ENCODE measurements at regions not wholly inside any gene's neighbourhood (a gene's known extent, or its start where the extent isn't known, plus 50 kb on each side); places are given as distances from the start of the nearest gene placed in this dataset.

DNA sequence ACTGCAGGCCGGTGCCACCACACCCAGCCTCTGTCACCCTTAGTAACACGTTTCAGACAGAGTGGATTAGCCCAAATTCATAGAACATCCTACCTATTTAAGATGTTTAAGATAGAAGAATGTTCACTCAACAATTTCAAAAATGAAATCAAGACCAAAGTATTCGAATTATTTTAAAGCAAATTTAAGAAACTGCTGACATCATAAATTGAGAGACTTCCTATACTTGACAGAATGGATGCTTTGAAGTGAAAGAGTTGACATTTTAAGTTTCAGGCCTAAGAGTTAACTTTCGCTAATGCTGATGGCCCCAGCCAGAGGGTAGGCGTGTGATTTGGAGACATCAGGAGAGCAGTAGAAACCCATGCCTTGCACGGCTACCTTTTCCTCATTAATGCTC is 271.9 kb downstream of the SS18 start:
- H3K4me3 Mint-ChIP-seq = no peak overlapping the region
- TF ChIP-seq ZNF331 (CRISPR knock-in tag; IDR thresholded peaks at IDR 0.05; ENCODE audit: low read depth) = no peak
- H3K36me3 Mint-ChIP-seq (ENCODE audit: low read depth) = no peaks in the 10 kb centered on the region
- ATAC-seq (no peak), DNase-seq (ENCODE audit: low spot score) (no peak)
- Histone ChIP-seq H3K4me1 (ENCODE audit: insufficient read depth) (0 out of 2 replicates have a peak, but pooled peaks cover 3% of the 10 kb centered on the region), H3K9me2 (ENCODE audit: insufficient read depth) (no peaks in the 10 kb centered on the region), H3K79me2 (replicated peaks; ENCODE audit: insufficient read depth) (no peaks in the 10 kb centered on the region), H3K4me2 (no peak overlapping the region), H3F3A (replicated peaks; ENCODE audit: low read depth) (no peaks in the 10 kb centered on the region), H3K27me3 (ENCODE audit: insufficient read depth) (no peaks in the 10 kb centered on the region), H4K20me1 (replicated peaks; ENCODE audit: insufficient read depth) (no peaks in the 10 kb centered on the region), H3K36me3 (ENCODE audit: insufficient read depth) (no peaks in the 10 kb centered on the region), H2AFZ (no peak overlapping the region), H3K27ac (ENCODE audit: low read depth) (no peak overlapping the region), H3K4me3 (no peak overlapping the region)
- no peaks in the 10 kb centered on the region for H3K27me3 Mint-ChIP-seq (ENCODE audit: insufficient read depth, low read depth, poor library complexity)
- H3K4me1 Mint-ChIP-seq = peaks cover 10% of the 10 kb centered on the region
- no peak overlapping the region for H3K27ac Mint-ChIP-seq
- H3K9me3 Mint-ChIP-seq = no peaks in the 10 kb centered on the region

DNA sequence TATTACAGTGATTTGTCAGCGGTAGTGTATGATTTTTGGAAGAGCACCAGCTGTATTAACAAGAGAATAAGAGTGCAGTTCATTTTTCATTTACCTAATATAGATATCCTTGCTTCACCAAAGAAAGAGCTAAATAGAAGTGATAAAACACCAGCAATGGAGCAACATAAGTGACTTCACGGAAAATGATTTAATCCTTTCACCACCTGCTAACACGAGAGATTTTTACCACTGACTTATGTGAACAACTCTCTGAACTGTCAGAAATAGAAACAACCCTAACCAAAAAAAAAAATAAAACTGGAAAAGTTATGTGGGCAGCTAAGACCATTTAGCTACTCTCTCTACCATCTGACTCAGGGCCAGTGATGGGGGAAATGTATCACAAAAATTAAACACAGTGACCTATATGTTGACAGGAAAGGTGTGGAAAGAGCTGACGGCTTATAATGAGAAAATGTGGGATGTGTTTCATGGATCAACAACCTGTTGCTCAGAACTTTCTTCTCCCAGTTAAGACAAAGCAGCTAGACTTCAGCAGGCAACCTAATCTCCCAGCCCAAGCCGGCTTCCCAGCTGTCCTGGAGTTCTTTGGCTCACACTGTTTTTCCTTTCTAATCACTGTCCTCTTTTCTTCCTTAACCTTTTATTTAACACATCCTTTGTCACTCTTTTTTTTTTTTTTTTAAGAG is 272.7 kb downstream of the SS18 start:
- no peak overlapping the region for H3K4me3 Mint-ChIP-seq
- DNase-seq (ENCODE audit: low spot score) = no peak
- Histone ChIP-seq H3F3A (replicated peaks; ENCODE audit: low read depth) (no peaks in the 10 kb centered on the region), H3K36me3 (ENCODE audit: insufficient read depth) (no peaks in the 10 kb centered on the region), H3K27ac (ENCODE audit: low read depth) (no peak overlapping the region), H4K20me1 (replicated peaks; ENCODE audit: insufficient read depth) (no peaks in the 10 kb centered on the region), H3K27me3 (ENCODE audit: insufficient read depth) (no peaks in the 10 kb centered on the region), H3K4me2 (no peak overlapping the region), H3K79me2 (replicated peaks; ENCODE audit: insufficient read depth) (no peaks in the 10 kb centered on the region), H2AFZ (no peak overlapping the region), H3K9me2 (ENCODE audit: insufficient read depth) (no peaks in the 10 kb centered on the region), H3K4me1 (ENCODE audit: insufficient read depth) (0 out of 2 replicates have a peak, but pooled peaks cover 3% of the 10 kb centered on the region), H3K4me3 (no peak overlapping the region)
- peaks cover 10% of the 10 kb centered on the region for H3K4me1 Mint-ChIP-seq
- ATAC-seq = no peak
- no peak overlapping the region for H3K27ac Mint-ChIP-seq
- no peaks in the 10 kb centered on the region for H3K36me3 Mint-ChIP-seq (ENCODE audit: low read depth)
- H3K27me3 Mint-ChIP-seq (ENCODE audit: insufficient read depth, low read depth, poor library complexity) = no peaks in the 10 kb centered on the region
- no peaks in the 10 kb centered on the region for H3K9me3 Mint-ChIP-seq
- TF ChIP-seq STAT1 (IDR thresholded peaks at IDR 0.05; ENCODE audit: unreplicated experiment) = no peak
- TF ChIP-seq, protein P1, sequence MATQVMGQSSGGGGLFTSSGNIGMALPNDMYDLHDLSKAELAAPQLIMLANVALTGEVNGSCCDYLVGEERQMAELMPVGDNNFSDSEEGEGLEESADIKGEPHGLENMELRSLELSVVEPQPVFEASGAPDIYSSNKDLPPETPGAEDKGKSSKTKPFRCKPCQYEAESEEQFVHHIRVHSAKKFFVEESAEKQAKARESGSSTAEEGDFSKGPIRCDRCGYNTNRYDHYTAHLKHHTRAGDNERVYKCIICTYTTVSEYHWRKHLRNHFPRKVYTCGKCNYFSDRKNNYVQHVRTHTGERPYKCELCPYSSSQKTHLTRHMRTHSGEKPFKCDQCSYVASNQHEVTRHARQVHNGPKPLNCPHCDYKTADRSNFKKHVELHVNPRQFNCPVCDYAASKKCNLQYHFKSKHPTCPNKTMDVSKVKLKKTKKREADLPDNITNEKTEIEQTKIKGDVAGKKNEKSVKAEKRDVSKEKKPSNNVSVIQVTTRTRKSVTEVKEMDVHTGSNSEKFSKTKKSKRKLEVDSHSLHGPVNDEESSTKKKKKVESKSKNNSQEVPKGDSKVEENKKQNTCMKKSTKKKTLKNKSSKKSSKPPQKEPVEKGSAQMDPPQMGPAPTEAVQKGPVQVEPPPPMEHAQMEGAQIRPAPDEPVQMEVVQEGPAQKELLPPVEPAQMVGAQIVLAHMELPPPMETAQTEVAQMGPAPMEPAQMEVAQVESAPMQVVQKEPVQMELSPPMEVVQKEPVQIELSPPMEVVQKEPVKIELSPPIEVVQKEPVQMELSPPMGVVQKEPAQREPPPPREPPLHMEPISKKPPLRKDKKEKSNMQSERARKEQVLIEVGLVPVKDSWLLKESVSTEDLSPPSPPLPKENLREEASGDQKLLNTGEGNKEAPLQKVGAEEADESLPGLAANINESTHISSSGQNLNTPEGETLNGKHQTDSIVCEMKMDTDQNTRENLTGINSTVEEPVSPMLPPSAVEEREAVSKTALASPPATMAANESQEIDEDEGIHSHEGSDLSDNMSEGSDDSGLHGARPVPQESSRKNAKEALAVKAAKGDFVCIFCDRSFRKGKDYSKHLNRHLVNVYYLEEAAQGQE (IDR thresholded peaks at IDR 0.05; ENCODE audit: unreplicated experiment) = no peak
- TF ChIP-seq ZNF114 (CRISPR knock-in tag; IDR thresholded peaks at IDR 0.05) = no peak
- TF ChIP-seq EZH2 (IDR thresholded peaks at IDR 0.05; ENCODE audit: low read depth, unreplicated experiment) = no peak
- no peak for TF ChIP-seq POLR2AphosphoS5 (IDR thresholded peaks at IDR 0.05; ENCODE audit: low read depth)
- no peak for TF ChIP-seq ZNF331 (CRISPR knock-in tag; IDR thresholded peaks at IDR 0.05; ENCODE audit: low read depth)
- no peak for TF ChIP-seq NANOG (IDR thresholded peaks at IDR 0.05; ENCODE audit: borderline replicate concordance)
- TF ChIP-seq, protein P2, sequence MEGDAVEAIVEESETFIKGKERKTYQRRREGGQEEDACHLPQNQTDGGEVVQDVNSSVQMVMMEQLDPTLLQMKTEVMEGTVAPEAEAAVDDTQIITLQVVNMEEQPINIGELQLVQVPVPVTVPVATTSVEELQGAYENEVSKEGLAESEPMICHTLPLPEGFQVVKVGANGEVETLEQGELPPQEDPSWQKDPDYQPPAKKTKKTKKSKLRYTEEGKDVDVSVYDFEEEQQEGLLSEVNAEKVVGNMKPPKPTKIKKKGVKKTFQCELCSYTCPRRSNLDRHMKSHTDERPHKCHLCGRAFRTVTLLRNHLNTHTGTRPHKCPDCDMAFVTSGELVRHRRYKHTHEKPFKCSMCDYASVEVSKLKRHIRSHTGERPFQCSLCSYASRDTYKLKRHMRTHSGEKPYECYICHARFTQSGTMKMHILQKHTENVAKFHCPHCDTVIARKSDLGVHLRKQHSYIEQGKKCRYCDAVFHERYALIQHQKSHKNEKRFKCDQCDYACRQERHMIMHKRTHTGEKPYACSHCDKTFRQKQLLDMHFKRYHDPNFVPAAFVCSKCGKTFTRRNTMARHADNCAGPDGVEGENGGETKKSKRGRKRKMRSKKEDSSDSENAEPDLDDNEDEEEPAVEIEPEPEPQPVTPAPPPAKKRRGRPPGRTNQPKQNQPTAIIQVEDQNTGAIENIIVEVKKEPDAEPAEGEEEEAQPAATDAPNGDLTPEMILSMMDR (conservative IDR thresholded peaks at IDR 0.05; ENCODE audit: low read depth in 2 of 2) = no peak
- TF ChIP-seq, protein P3, sequence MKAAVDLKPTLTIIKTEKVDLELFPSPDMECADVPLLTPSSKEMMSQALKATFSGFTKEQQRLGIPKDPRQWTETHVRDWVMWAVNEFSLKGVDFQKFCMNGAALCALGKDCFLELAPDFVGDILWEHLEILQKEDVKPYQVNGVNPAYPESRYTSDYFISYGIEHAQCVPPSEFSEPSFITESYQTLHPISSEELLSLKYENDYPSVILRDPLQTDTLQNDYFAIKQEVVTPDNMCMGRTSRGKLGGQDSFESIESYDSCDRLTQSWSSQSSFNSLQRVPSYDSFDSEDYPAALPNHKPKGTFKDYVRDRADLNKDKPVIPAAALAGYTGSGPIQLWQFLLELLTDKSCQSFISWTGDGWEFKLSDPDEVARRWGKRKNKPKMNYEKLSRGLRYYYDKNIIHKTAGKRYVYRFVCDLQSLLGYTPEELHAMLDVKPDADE (IDR thresholded peaks at IDR 0.05) = no peak
- no peak for TF ChIP-seq JUNB (IDR thresholded peaks at IDR 0.05; ENCODE audit: unreplicated experiment)
- no peak for TF ChIP-seq CREB1 (CRISPR knock-in tag; IDR thresholded peaks at IDR 0.05; ENCODE audit: low read depth)
- no peak for TF ChIP-seq EZH2phosphoT487 (IDR thresholded peaks at IDR 0.05; ENCODE audit: unreplicated experiment)

Data from GM23338 (cell line).